Testis (tissue), 2 donors: ENCODE measurements at regions not wholly inside any gene's neighbourhood (a gene's known extent, or its start where the extent isn't known, plus 50 kb on each side); places are given as distances from the start of the nearest gene placed in this dataset.

Experiments used
- POLR2A ChIP-seq: fragments of 450-650 bp; IDR thresholded peaks from one replicate; pipeline ENCODE4 v1.6.1; 2017; ENCODE audit warnings: antibody characterized with exemption, mild to moderate bottlenecking, moderate library complexity
- TF ChIP-seq, protein P1 (sequence below), 3 experiments: fragments of 450-650 bp in 2 of 3; fragments of 200-600 bp in 1 of 3; sonication (generic) in 1 of 3; IDR thresholded peaks; one replicate each; pipeline ENCODE4 v1.5.1; 2016 to 2019; ENCODE audit warnings: antibody characterized with exemption in 3 of 3, mild to moderate bottlenecking in 2 of 3, moderate library complexity in 1 of 3

DNA sequence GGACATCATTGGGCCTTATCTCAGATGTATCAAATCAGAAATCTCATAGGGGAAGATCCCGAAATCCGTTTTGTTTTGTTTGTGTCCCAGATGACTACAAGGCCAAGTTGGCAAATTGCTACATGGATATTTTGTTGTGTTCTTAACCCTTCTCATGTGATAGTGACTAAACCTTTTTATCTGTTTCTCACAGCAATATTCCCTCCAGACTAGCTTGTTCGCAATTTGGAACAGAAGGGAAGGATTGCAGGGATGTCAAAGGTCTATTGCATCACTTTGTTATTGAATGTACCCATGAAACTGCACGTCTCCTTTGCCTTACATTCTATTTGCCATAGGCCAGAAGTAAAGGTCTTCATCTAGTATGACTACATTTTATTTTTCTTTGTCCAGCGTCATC lies 453.9 kb downstream of the NFIB start:
- TF ChIP-seq POLR2A: no peak
- TF ChIP-seq, protein P1, sequence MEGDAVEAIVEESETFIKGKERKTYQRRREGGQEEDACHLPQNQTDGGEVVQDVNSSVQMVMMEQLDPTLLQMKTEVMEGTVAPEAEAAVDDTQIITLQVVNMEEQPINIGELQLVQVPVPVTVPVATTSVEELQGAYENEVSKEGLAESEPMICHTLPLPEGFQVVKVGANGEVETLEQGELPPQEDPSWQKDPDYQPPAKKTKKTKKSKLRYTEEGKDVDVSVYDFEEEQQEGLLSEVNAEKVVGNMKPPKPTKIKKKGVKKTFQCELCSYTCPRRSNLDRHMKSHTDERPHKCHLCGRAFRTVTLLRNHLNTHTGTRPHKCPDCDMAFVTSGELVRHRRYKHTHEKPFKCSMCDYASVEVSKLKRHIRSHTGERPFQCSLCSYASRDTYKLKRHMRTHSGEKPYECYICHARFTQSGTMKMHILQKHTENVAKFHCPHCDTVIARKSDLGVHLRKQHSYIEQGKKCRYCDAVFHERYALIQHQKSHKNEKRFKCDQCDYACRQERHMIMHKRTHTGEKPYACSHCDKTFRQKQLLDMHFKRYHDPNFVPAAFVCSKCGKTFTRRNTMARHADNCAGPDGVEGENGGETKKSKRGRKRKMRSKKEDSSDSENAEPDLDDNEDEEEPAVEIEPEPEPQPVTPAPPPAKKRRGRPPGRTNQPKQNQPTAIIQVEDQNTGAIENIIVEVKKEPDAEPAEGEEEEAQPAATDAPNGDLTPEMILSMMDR (IDR thresholded peaks at IDR 0.05): no peak
